Lung (tissue), 11 donors: ENCODE measurements at regions not wholly inside any gene's neighbourhood (a gene's known extent, or its start where the extent isn't known, plus 50 kb on each side); places are given as distances from the start of the nearest gene placed in this dataset.

ENCODE experiments used
- ATAC-seq: fragments of 200-7000 bp; cut with Tn5 transposase; one replicate; pipeline ENCODE4 v1.9.1; 2020; ENCODE audit warnings: moderate number of reproducible peaks; ENCODE audit not compliant: insufficient read depth, low FRiP score
- DNase-seq, 3 donors: peaks; one replicate each; pipeline ENCODE4 v3.0.0-alpha.2; 2013 to 2017
- H3K27ac ChIP-seq, 2 donors: one replicate each; pipeline ENCODE4 v1.5.1; 2013; ENCODE audit warnings: mild to moderate bottlenecking in 2 of 2, moderate library complexity in 2 of 2, control low read depth in 1 of 2, inconsistent platforms in 1 of 2, low read depth in 1 of 2, low read length in 1 of 2
- H3K27me3 ChIP-seq, 3 donors: one replicate each; pipeline ENCODE4 v1.5.1; 2013; ENCODE audit warnings: low read length in 2 of 3; ENCODE audit not compliant: control insufficient read depth in 3 of 3, insufficient read depth in 3 of 3
- H3K36me3 ChIP-seq, 4 donors: one replicate each; pipeline ENCODE4 v1.5.1; 2013; ENCODE audit warnings: low read length in 4 of 4, mild to moderate bottlenecking in 1 of 4, moderate library complexity in 1 of 4; ENCODE audit not compliant: control insufficient read depth in 4 of 4, insufficient read depth in 4 of 4
- H3K4me1 ChIP-seq, 5 donors: one replicate each; pipeline ENCODE4 v1.5.1; 2013; ENCODE audit warnings: low read length in 5 of 5, mild to moderate bottlenecking in 2 of 5, moderate library complexity in 1 of 5; ENCODE audit not compliant: control insufficient read depth in 5 of 5, insufficient read depth in 5 of 5
- H3K4me3 ChIP-seq: one replicate; pipeline ENCODE4 v1.5.1; 2013; ENCODE audit warnings: mild to moderate bottlenecking, control low read depth, moderate library complexity
- H3K9ac ChIP-seq, 2 donors: one replicate each; pipeline ENCODE4 v1.5.1; 2013; ENCODE audit warnings: low read length in 2 of 2, control low read depth in 1 of 2; ENCODE audit not compliant: insufficient read depth in 1 of 2
- H3K9me3 ChIP-seq, 4 donors: one replicate each; pipeline ENCODE4 v1.5.1; 2013; ENCODE audit warnings: low read length in 3 of 4, mild to moderate bottlenecking in 1 of 4, moderate library complexity in 1 of 4; ENCODE audit not compliant: control insufficient read depth in 4 of 4, insufficient read depth in 3 of 4
- WGBS, 2 donors: extraction: QIAGEN DNeasy Blood & Tissue Kit; methylation state at CpG; one replicate each; pipeline ENCODE4 v1.1.7; 2013; 5-methylcytosine and 5-hydroxymethylcytosine counted together
- TF ChIP-seq, protein P1 (sequence below): IDR thresholded peaks from 2 replicates; pipeline ENCODE4 v1.5.1; 2012; ENCODE audit warnings: mild to moderate bottlenecking; ENCODE audit errors: control extremely low read depth, extremely low read depth
- donor health status: control.
- donor health status: control.
- donor health status: Bipolar disorder and iron deficiency.
- donor health status: healthy.
- donor health status: DM: yes; HTN: yes; CAD: no.

- H3K4me1 ChIP-seq: peaks cover 0 to 4% (median 0%) of the 10 kb centered on the region in 5 donors
- H3K4me3 ChIP-seq: no peak overlapping the region
- 49 to 75% methylated on average over 2 of the region's 2 CpGs for WGBS, 2 donors
- H3K27ac ChIP-seq: no peak overlapping the region
- H3K9ac ChIP-seq: no peak overlapping the region
- H3K9me3 ChIP-seq: no peaks in the 10 kb centered on the region
- H3K36me3 ChIP-seq: no peaks in the 10 kb centered on the region
- TF ChIP-seq, protein P1, sequence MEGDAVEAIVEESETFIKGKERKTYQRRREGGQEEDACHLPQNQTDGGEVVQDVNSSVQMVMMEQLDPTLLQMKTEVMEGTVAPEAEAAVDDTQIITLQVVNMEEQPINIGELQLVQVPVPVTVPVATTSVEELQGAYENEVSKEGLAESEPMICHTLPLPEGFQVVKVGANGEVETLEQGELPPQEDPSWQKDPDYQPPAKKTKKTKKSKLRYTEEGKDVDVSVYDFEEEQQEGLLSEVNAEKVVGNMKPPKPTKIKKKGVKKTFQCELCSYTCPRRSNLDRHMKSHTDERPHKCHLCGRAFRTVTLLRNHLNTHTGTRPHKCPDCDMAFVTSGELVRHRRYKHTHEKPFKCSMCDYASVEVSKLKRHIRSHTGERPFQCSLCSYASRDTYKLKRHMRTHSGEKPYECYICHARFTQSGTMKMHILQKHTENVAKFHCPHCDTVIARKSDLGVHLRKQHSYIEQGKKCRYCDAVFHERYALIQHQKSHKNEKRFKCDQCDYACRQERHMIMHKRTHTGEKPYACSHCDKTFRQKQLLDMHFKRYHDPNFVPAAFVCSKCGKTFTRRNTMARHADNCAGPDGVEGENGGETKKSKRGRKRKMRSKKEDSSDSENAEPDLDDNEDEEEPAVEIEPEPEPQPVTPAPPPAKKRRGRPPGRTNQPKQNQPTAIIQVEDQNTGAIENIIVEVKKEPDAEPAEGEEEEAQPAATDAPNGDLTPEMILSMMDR: no peak
- no peaks in the 10 kb centered on the region for H3K27me3 ChIP-seq
- DNase-seq: no peak
- ATAC-seq: no peak
Measured at GRCh38 chr5:57917004-57917403, 434.4 kb upstream of the ACTBL2 start.

DNA sequence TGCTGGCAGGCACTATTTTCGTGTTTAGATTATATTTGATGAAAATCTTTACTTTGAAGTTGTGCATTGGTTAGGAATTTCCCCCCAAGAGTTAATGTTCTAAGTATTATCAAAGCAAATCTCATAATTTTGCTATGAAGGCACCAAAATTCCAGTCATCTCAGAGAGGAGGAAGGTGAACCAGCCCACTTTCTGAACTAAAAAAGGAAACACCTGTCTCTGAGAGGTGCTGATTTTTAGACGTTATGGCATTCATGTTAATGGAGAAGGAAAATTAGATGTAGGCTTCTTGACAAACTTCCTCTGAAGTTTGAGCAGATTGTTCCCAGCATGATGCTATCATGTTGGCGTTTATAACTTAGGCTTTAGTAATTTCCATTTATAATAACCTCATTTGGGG lies 432.9 kb upstream of the ACTBL2 start:
- WGBS, 2 donors: 36 to 55% methylated on average over 3 of the region's 3 CpGs
- Histone ChIP-seq H3K36me3 (no peaks in the 10 kb centered on the region), H3K4me1 (peaks cover 0 to 4% (median 0%) of the 10 kb centered on the region in 5 donors), H3K9me3 (no peaks in the 10 kb centered on the region), H3K4me3 (no peak overlapping the region), H3K9ac (no peak overlapping the region), H3K27ac (no peak overlapping the region), H3K27me3 (no peaks in the 10 kb centered on the region)
- TF ChIP-seq, protein P1: no peak
- DNase-seq (no peak), ATAC-seq (no peak)

- WGBS, 2 donors: 63 to 73% methylated on average over 2 of the region's 2 CpGs
- Histone ChIP-seq H3K9ac (no peak overlapping the region), H3K27me3 (no peaks in the 10 kb centered on the region), H3K4me3 (no peak overlapping the region), H3K36me3 (no peaks in the 10 kb centered on the region), H3K9me3 (no peaks in the 10 kb centered on the region), H3K4me1 (peaks cover 0 to 4% (median 0%) of the 10 kb centered on the region in 5 donors), H3K27ac (no peak overlapping the region)
- DNase-seq (no peak), ATAC-seq (no peak)
- TF ChIP-seq, protein P1: no peak
Measured at GRCh38 chr5:57911438-57911837, 428.8 kb upstream of the ACTBL2 start.

GRCh38 chr5:57906671-57907070 lies 424.1 kb upstream of the ACTBL2 start:
- no peak for DNase-seq
- Histone ChIP-seq H3K9ac (no peak overlapping the region), H3K4me3 (no peak overlapping the region), H3K4me1 (peaks cover 0 to 22% (median 5%) of the 10 kb centered on the region in 5 donors), H3K27ac (no peak overlapping the region), H3K9me3 (no peaks in the 10 kb centered on the region), H3K36me3 (no peaks in the 10 kb centered on the region), H3K27me3 (no peaks in the 10 kb centered on the region)
- 81 to 91% methylated on average over 6 of the region's 6 CpGs for WGBS, 2 donors
- TF ChIP-seq, protein P1: no peak
- ATAC-seq: no peak
